ENCODE measurements at regions not wholly inside any gene's neighbourhood (a gene's known extent, or its start where the extent isn't known, plus 50 kb on each side); places are given as distances from the start of the nearest gene placed in this dataset.

DNA sequence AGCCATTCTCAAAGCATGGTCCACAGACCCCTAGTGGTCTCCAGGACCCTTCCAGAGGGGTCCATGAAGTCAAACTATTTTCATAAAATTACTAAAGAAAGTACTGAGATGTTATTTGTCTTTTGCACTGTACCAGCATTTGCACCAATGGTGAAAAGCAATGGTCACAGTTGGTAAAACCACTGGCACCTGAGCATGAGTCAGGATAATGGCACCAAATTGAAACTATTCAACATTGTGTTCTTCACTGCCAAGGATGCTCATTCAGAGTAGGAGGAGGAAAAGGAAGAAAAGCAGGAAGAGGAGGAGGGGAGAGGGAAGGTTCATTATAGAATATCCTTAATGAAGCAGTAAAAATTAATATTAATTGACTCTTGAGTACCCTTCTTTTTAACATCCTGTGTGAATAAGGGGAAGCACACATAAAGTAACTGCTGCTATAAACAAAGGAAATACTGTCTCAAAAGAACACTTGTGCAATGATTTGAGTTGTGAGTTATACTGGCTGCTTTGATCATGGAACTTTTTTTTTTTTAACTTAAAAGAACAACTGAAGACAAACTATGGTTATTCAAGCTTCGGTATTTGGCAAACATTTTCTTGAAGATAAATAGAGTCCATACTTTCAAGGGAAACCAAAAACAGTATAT lies 60.2 kb downstream of the MPP7 start:
- no peak overlapping the region for H3K4me3 Mint-ChIP-seq
- no CpG with 5 or more reads among the region's 1 CpG for WGBS (ENCODE audit: insufficient coverage)
- Histone ChIP-seq H3K4me3 (ENCODE audit: control insufficient read depth in 1 of 2, extremely low read depth in 1 of 2, low read length in 1 of 2) (no peak overlapping the region), H3K36me3 (ENCODE audit: control insufficient read depth in 2 of 2, extremely low read depth in 1 of 2, insufficient read depth in 1 of 2, low read length in 1 of 2) (peaks cover 0 to 2% of the 10 kb centered on the region in 2 donors), H3K9me3 (no peaks in the 10 kb centered on the region), H3K4me1 (ENCODE audit: control insufficient read depth in 1 of 2, extremely low read depth in 1 of 2, insufficient read depth in 2 of 2, low read length in 2 of 2) (peaks cover 0 to 14% of the 10 kb centered on the region in 2 experiments), H3K27me3 (replicated peaks in 1 of 2; ENCODE audit: control insufficient read depth in 2 of 2, extremely low read depth in 1 of 2, insufficient read depth in 2 of 2, low read length in 1 of 2) (no peaks in the 10 kb centered on the region), H3K27ac (ENCODE audit: low read length) (no peak overlapping the region)
- peaks cover 35 to 45% (median 43%) of the 10 kb centered on the region in 3 donors for H3K4me1 Mint-ChIP-seq
- DNase-seq (peak in 1 of 35 experiments; percentile 17), ATAC-seq (replicated peaks in 1 of 4) (peak in 3 of 4 experiments; percentile 42 to 65 (median 53))
- ChIA-PET POLR2A (interaction anchor here in 1 of 2 donors (0.6 kb wide), 2 partner anchors 77 to 671 kb away, joined by 3 to 8 read pairs; no protein-coding TSS in a partner anchor), CTCF (interaction anchor here (0.6 to 3.9 kb wide), 21 partner anchors 8 to 1404 kb away, joined by 3 to 35 read pairs (median 3); partner anchors contain the start of gene MPP7 (in 1 of the 2))
- no peaks in the 10 kb centered on the region for H3K27me3 Mint-ChIP-seq
- H3K9me3 Mint-ChIP-seq, result peaks cover 0 to 4% (median 0%) of the 10 kb centered on the region in 3 donors
- H3K27ac Mint-ChIP-seq, result peak overlapping the region in 1 of 2 donors; percentile 60
- H3K36me3 Mint-ChIP-seq, result peaks cover 8% of the 10 kb centered on the region

DNA sequence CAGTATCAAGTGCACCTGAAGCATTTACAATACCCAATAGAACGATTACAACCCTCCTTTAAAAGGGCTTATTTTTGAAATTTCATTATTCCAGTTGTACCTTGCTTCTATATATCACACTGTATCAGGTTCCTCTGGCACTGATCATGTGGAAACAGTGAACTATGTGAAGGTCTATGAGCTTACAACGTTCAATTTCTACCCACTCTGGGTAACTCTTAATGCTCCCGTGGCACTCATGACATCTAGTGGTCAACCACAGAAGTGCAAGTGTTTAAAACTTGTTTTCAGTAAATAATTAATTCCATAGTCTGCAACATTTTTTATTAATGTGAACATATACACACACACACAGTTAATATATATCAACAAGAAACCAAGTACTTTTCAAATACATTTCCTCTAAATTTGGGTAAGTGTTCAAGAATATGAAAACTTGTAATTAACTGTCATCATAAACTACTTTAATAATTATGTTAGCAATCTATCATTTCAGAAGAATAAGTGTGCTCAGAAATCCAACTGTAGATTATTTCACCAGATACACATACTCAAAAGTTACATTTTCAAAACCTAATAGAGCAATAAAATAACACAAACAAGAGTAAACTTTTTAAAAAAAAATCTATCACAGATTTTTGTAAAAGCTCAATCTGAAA lies 61.0 kb downstream of the MPP7 start:
- Histone ChIP-seq H3K4me1 (ENCODE audit: control insufficient read depth in 1 of 2, extremely low read depth in 1 of 2, insufficient read depth in 2 of 2, low read length in 2 of 2) (peaks cover 0 to 14% of the 10 kb centered on the region in 2 experiments), H3K36me3 (ENCODE audit: control insufficient read depth in 2 of 2, extremely low read depth in 1 of 2, insufficient read depth in 1 of 2, low read length in 1 of 2) (peaks cover 0 to 7% of the 10 kb centered on the region in 2 donors), H3K9me3 (no peaks in the 10 kb centered on the region), H3K27me3 (replicated peaks in 1 of 2; ENCODE audit: control insufficient read depth in 2 of 2, extremely low read depth in 1 of 2, insufficient read depth in 2 of 2, low read length in 1 of 2) (no peaks in the 10 kb centered on the region), H3K27ac (ENCODE audit: low read length) (no peak overlapping the region), H3K4me3 (ENCODE audit: control insufficient read depth in 1 of 2, extremely low read depth in 1 of 2, low read length in 1 of 2) (no peak overlapping the region)
- Mint-ChIP-seq H3K9me3 (peaks cover 0 to 4% (median 0%) of the 10 kb centered on the region in 3 donors), H3K36me3 (peaks cover 11% of the 10 kb centered on the region), H3K4me1 (peaks cover 32 to 42% (median 38%) of the 10 kb centered on the region in 3 donors), H3K27me3 (no peaks in the 10 kb centered on the region), H3K27ac (no peak overlapping the region), H3K4me3 (no peak overlapping the region)
- peak; percentile 63 to 75 (median 66) for ATAC-seq (replicated peaks in 1 of 4)
- DNase-seq, result peak in 22 of 35 experiments; percentile 3 to 72 (median 22)
- CTCF ChIA-PET, result interaction anchor here (0.5 to 3.9 kb wide), 35 partner anchors 9 to 796 kb away, joined by 3 to 35 read pairs (median 4); partner anchors contain the start of genes MPP7 (in 1 of the 2) and RAB18 (in 1 of the 2)
- POLR2A ChIA-PET, result interaction anchor here in 1 of 2 donors (0.6 kb wide), 1 partner anchor 670 kb away, joined by 8 read pairs; no protein-coding TSS in a partner anchor
- no CpG with 5 or more reads among the region's 3 CpGs for WGBS (ENCODE audit: insufficient coverage)

DNA sequence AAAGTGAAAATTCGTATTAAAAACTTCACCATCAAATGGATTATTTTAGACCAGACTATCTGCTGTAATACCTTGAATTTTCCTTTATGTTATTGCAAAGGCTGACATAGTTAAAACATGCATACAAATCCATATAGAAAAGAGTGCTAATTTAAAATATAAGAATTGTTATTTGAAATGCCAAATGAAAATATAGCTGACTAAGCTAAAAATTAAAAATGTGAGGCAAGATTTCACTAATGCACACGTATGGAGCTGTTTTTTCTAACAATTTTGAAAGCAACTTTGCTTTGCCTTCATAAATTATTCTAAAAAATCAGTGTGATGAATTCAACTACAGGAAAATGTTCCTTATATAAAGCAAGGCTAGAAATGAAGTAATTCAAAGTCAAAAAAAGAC lies 62.5 kb downstream of the MPP7 start:
- H3K36me3 ChIP-seq (ENCODE audit: control insufficient read depth in 2 of 2, extremely low read depth in 1 of 2, insufficient read depth in 1 of 2, low read length in 1 of 2), result peaks cover 0 to 12% of the 10 kb centered on the region in 2 donors
- no CpG with 5 or more reads among the region's 2 CpGs for WGBS (ENCODE audit: insufficient coverage)
- CTCF ChIA-PET, result interaction anchor here (0.6 to 3.9 kb wide), 10 partner anchors 10 to 795 kb away, joined by 3 to 35 read pairs (median 8); partner anchors contain the start of gene MPP7 (in 1 of the 2)

DNA sequence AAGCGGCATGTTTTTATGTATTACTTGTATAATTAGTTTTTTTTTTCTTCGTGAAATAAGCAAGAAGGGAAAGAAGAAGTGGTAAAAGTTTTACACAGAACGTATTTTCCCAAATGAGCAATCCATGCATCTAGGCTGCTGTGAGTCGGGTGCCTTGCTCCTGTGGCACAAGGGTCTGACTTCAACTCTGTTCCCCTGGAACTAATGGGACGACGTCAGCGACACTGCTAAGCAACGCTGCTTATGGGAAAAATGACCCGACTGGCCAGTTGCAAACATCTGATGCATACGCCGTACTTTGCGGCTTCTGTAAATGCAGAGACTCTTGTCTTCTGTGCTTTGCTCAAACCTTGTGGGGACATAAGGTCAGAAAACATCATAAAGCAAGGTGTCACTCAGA lies 66.3 kb downstream of the MPP7 start:
- H3K9me3 ChIP-seq, result no peaks in the 10 kb centered on the region
- no peaks in the 10 kb centered on the region for H3K27me3 ChIP-seq (replicated peaks in 1 of 2; ENCODE audit: control insufficient read depth in 2 of 2, extremely low read depth in 1 of 2, insufficient read depth in 2 of 2, low read length in 1 of 2)
- CTCF ChIA-PET, result interaction anchor here in 1 of 2 donors (0.6 to 1.0 kb wide), 3 partner anchors 14 to 417 kb away, joined by 3 read pairs; no protein-coding TSS in a partner anchor
- Mint-ChIP-seq H3K4me1 (peaks cover 13 to 21% (median 15%) of the 10 kb centered on the region in 3 donors), H3K27me3 (no peaks in the 10 kb centered on the region), H3K4me3 (no peak overlapping the region), H3K36me3 (peaks cover 43% of the 10 kb centered on the region), H3K9me3 (no peaks in the 10 kb centered on the region), H3K27ac (no peak overlapping the region)
- ATAC-seq (replicated peaks in 1 of 4), result no peak
- no peaks in the 10 kb centered on the region for H3K4me1 ChIP-seq (ENCODE audit: control insufficient read depth in 1 of 2, extremely low read depth in 1 of 2, insufficient read depth in 2 of 2, low read length in 2 of 2)
- POLR2A ChIA-PET, result no interaction called here
- no peak for DNase-seq
- peaks cover 0 to 12% of the 10 kb centered on the region in 2 donors for H3K36me3 ChIP-seq (ENCODE audit: control insufficient read depth in 2 of 2, extremely low read depth in 1 of 2, insufficient read depth in 1 of 2, low read length in 1 of 2)
- no peak overlapping the region for H3K4me3 ChIP-seq (ENCODE audit: control insufficient read depth in 1 of 2, extremely low read depth in 1 of 2, low read length in 1 of 2)
- H3K27ac ChIP-seq (ENCODE audit: low read length), result no peak overlapping the region
- 92% methylated on average over 9 of the region's 12 CpGs for WGBS (ENCODE audit: insufficient coverage)

More for the DNA sequence above, 62.5 kb downstream of the MPP7 start:
- H3K27me3 Mint-ChIP-seq, result no peaks in the 10 kb centered on the region
- no peak overlapping the region for H3K27ac ChIP-seq (ENCODE audit: low read length)
- no peak overlapping the region for H3K4me3 Mint-ChIP-seq
- peaks cover 23 to 30% (median 24%) of the 10 kb centered on the region in 3 donors for H3K4me1 Mint-ChIP-seq
- H3K27me3 ChIP-seq (replicated peaks in 1 of 2; ENCODE audit: control insufficient read depth in 2 of 2, extremely low read depth in 1 of 2, insufficient read depth in 2 of 2, low read length in 1 of 2), result no peaks in the 10 kb centered on the region
- POLR2A ChIA-PET, result interaction anchor here in 1 of 2 donors (0.6 to 1.0 kb wide), 2 partner anchors 93 to 319 kb away, joined by 3 to 4 read pairs; no protein-coding TSS in a partner anchor
- H3K9me3 ChIP-seq, result no peaks in the 10 kb centered on the region
- peaks cover 0 to 8% of the 10 kb centered on the region in 2 experiments for H3K4me1 ChIP-seq (ENCODE audit: control insufficient read depth in 1 of 2, extremely low read depth in 1 of 2, insufficient read depth in 2 of 2, low read length in 2 of 2)
- peaks cover 21% of the 10 kb centered on the region for H3K36me3 Mint-ChIP-seq
- no peak overlapping the region for H3K4me3 ChIP-seq (ENCODE audit: control insufficient read depth in 1 of 2, extremely low read depth in 1 of 2, low read length in 1 of 2)
- H3K9me3 Mint-ChIP-seq, result no peaks in the 10 kb centered on the region
- no peak for DNase-seq
- no peak for ATAC-seq (replicated peaks in 1 of 4)
- no peak overlapping the region for H3K27ac Mint-ChIP-seq

DNA sequence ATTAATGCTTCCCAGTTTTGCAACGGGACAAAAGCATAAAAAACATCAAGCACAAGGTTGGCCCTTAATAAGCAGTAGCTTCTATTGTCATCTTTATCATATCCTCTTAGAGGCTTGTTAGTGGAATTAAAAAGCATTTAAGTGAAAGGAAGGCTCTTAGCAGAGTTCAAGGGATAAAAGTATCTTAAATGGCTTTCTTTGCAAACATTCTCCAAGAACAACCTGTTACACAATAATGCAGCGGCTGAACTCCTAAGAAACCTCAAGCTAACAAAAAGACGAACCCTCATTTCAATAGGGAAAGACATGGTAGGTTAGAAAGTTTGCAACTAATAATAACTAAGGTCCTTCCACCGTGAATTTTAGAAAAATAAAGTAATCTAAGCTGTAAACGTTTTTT lies 82.1 kb downstream of the MPP7 start:
- Histone ChIP-seq H3K27ac (ENCODE audit: low read length) (no peak overlapping the region), H3K4me1 (ENCODE audit: control insufficient read depth in 1 of 2, extremely low read depth in 1 of 2, insufficient read depth in 2 of 2, low read length in 2 of 2) (peaks cover 0 to 5% of the 10 kb centered on the region in 2 experiments), H3K4me3 (ENCODE audit: control insufficient read depth in 1 of 2, extremely low read depth in 1 of 2, low read length in 1 of 2) (no peak overlapping the region), H3K9me3 (no peaks in the 10 kb centered on the region), H3K36me3 (ENCODE audit: control insufficient read depth in 2 of 2, extremely low read depth in 1 of 2, insufficient read depth in 1 of 2, low read length in 1 of 2) (no peaks in the 10 kb centered on the region), H3K27me3 (replicated peaks in 1 of 2; ENCODE audit: control insufficient read depth in 2 of 2, extremely low read depth in 1 of 2, insufficient read depth in 2 of 2, low read length in 1 of 2) (no peaks in the 10 kb centered on the region)
- WGBS (ENCODE audit: insufficient coverage), result no CpG with 5 or more reads among the region's 5 CpGs
- Mint-ChIP-seq H3K9me3 (no peaks in the 10 kb centered on the region), H3K27me3 (no peaks in the 10 kb centered on the region), H3K4me3 (no peak overlapping the region), H3K4me1 (peaks cover 42 to 47% (median 44%) of the 10 kb centered on the region in 3 donors), H3K27ac (no peak overlapping the region), H3K36me3 (peaks cover 16% of the 10 kb centered on the region)
- ChIA-PET CTCF (interaction anchor here (0.6 to 1.7 kb wide), 2 partner anchors 21 to 292 kb away, joined by 4 to 6 read pairs; no protein-coding TSS in a partner anchor), POLR2A (no interaction called here)
- DNase-seq (no peak), ATAC-seq (replicated peaks in 1 of 4) (no peak)

DNA sequence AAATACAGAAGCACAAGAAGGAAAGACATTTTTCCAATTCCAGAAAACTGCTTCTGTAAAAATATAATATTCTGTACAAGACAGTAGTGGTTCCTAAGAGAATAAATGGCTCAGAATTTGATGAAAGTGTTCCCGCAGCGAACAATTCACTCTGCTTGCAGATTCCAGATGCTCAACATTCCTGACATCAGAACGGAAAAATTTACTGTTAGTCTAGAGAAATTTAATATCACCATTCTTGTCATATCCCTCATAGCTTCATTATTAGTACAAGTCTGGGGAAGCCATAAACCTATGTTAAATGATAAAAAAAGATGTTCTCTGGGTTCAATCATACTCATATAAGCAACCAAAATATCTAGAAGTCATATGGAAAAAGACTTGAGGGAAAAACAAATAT lies 83.6 kb downstream of the MPP7 start:
- CTCF ChIA-PET, result no interaction called here
- no peaks in the 10 kb centered on the region for H3K9me3 ChIP-seq
- no peak overlapping the region for H3K27ac Mint-ChIP-seq
- H3K4me3 ChIP-seq (ENCODE audit: control insufficient read depth in 1 of 2, extremely low read depth in 1 of 2, low read length in 1 of 2), result no peak overlapping the region
- H3K36me3 Mint-ChIP-seq, result peaks cover 4% of the 10 kb centered on the region
- H3K27ac ChIP-seq (ENCODE audit: low read length), result no peak overlapping the region
- DNase-seq (no peak), ATAC-seq (replicated peaks in 1 of 4) (no peak)
- POLR2A ChIA-PET, result no interaction called here
- H3K27me3 Mint-ChIP-seq, result no peaks in the 10 kb centered on the region
- no peaks in the 10 kb centered on the region for H3K36me3 ChIP-seq (ENCODE audit: control insufficient read depth in 2 of 2, extremely low read depth in 1 of 2, insufficient read depth in 1 of 2, low read length in 1 of 2)
- peaks cover 0 to 5% of the 10 kb centered on the region in 2 experiments for H3K4me1 ChIP-seq (ENCODE audit: control insufficient read depth in 1 of 2, extremely low read depth in 1 of 2, insufficient read depth in 2 of 2, low read length in 2 of 2)
- H3K9me3 Mint-ChIP-seq, result no peaks in the 10 kb centered on the region
- 100% methylated on average over 2 of the region's 3 CpGs for WGBS (ENCODE audit: insufficient coverage)
- H3K4me1 Mint-ChIP-seq, result peaks cover 49 to 52% (median 51%) of the 10 kb centered on the region in 3 donors
- no peaks in the 10 kb centered on the region for H3K27me3 ChIP-seq (replicated peaks in 1 of 2; ENCODE audit: control insufficient read depth in 2 of 2, extremely low read depth in 1 of 2, insufficient read depth in 2 of 2, low read length in 1 of 2)
- H3K4me3 Mint-ChIP-seq, result no peak overlapping the region

Data from T-cell (primary cell).